Stimulated activated CD8-positive, alpha-beta memory T cell treated with anti-CD3 and anti-CD28 coated beads, Interleukin-4, amount 100 ng/mL, for 4 hours (primary cell): ENCODE measurements at regions not wholly inside any gene's neighbourhood (a gene's known extent, or its start where the extent isn't known, plus 50 kb on each side); places are given as distances from the start of the nearest gene placed in this dataset.
"Not testable (repeated sequence)": the region's sequence is repeated elsewhere in the genome, so short reads cannot be mapped to it uniquely, and the experiment has no call there.

Source experiments
- DNase-seq, 2 donors: peaks; one replicate each; pipeline ENCODE4 v3.0.0-alpha.2; 2020; ENCODE audit warnings: low read depth in 2 of 2, low spot score in 1 of 2

DNA sequence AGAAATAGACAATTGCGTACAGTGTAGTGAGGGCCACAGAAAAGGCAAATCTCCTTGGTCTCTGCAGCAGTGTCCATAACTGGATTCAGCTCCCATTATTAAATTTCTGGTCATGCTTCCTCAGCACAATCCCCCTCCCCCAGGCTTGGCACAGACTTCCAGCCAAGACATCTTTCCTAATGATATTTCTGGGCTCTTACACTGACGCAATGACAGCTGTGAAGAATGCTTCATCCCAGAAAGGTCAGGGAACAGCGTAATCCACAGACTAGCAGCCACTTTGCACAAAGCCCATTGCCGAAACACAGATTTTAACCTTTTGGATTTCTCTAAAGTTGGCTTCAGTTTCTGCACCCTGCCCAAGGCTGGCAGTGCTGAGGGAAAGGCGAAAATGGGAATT lies 597.6 kb upstream of the CPEB2 start:
- no peak for DNase-seq

DNA sequence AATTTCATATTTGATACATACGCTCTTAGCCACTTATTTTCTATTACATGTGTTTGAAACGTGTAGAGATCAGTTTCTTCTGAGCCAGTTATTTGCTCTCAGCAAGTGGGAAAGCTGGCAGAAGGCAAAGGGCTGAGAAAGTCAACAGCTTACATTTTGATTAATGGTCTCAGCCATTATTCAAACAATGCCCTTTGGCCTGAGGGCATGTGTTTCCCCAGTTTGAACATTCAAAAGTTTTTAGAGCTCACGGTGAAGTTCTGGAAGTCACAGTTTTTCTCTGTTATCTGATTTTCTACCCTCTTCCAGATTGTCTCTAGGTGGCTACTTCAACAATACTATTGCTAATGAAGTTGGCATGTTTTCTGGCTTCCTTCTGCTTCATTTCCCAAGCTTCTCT lies 591.8 kb upstream of the CPEB2 start:
- DNase-seq: no peak

DNA sequence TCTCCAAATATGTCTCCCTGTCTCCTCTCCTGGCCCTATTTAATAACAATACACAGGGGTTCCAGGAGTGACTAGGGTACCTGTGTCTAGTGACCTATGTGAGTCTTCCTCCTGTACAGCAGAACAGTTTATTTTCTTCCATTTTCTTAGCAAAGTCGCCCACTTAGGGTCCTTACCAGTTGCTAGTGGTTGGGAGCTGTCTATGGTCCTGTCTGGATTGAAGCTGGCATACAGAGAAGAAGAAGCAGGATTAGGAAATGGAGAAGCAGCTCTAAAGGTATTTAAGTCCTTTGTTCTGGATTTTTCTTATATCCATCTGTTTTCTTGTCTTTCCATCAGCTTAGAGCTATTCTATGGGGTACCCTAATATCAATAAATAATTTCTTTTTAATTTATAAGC lies 587.1 kb upstream of the CPEB2 start:
- DNase-seq: no peak

DNA sequence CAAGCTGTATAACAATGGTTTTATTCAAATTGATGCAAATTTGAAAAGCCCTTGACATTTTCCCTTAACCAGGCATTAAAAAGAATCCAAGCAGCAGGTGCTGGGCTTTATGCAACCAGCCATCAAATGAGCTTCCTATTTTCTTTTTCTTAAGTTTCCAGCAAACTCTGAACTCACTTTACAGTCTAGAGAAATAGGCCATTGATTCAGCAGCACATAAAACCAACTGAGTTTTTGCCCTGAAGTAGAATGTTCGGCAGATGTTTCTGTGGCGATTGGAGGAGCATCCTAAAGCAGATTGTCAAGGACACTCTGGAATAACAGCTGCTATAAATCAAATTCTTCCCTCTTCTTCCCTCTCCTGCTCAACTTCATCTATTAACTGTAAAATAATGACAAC lies 582.8 kb upstream of the CPEB2 start:
- no peak for DNase-seq

DNA sequence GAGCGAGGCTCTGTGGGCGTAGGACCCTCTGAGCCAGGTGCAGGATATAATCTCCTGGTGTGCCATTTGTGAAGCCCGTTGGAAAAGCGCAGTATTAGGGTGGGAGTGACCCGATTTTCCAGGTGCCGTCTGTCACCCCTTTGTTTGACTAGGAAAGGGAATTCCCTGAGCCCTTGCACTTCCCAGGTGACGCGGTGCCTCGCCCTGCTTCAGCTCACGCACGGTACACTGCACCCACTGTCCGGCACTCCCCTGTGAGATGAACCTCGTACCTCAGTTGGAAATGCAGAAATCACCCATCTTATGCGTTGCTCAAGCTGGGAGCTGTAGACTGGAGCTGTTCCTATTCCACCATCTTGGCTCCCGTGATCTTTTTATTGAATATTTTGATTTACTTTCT lies 576.0 kb upstream of the CPEB2 start:
- DNase-seq: not testable (repeated sequence)

DNA sequence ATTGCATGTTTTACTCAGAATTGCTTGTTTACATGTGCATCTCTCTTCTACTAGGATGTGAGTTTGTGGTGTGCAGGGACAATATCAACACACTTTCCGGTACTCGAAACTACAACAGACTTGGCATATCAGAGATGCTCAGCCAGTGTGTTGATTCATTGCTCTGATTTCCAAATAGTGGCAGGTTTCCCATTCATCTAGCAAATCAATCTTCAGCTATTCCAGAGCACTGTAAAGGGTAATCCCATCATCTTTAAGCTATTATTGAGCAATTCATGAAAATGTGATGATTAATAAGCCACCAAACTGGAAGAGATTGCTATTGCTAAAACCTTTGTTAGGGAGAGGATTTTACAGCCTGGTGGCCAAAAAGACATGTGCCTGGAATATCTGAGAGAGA lies 574.2 kb upstream of the CPEB2 start:
- no peak for DNase-seq

DNA sequence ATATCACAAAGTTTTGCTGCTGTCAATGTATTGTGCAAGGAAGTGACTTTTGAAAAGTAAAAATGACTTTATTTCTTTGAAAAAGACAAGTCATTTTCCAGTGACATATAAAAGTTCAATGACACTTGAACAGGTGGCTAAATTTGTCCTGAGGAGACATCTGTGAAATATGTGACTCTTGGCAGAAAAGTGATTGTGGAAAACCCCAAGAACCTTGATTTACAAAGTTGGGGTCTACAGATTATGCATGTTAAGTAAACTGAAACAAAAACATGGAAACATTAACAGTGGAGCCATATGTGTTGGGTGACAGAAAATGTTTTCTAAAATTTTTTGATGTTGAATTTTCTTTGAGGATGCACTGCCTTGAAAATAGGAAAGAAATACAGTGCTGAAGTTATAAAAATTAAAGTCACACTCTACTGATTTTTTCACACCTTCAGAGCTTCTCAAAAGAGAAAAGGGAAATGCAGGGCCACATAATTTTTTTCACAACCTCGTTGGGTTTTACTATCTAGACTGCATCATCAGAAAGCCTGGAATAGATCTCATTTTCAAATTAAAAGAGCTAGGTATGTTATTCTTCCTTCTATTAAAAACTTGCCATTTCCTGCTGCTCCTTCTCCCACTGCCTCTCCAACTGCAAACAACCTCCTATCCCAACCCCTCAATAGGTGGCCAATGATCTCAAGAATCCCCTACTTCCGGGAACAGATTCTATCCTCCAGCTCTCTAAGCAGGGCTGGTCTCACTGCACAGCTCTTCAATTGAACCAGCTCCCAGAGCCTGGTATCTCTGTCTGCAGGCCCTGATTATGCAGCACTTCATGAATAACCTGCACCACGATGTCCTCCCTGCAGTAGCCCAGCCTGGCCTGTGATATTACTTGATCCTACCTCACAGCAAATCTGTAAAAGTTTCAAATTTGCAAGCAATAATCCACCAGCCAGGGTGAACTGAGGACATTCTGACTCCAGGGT lies 570.8 kb upstream of the CPEB2 start:
- DNase-seq: no peak

DNA sequence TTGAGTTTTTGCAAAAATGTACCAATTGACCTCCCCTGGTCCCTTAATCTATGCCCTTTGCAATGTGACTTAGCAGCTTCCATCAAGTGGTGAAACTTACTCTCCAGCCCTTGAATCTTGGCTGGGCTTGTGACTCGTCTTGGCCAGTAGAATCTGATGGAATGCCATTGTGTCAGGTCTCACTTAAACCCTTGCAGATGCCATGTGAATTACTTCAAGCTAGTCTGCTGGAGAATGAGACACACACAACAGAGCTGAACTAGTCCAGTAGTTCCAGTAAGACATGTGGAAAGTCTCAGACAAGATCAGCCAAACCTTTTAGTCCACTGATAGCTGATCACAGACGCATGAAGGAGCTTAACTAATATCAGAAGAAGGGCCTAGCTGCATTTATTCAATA lies 567.8 kb upstream of the CPEB2 start:
- no peak for DNase-seq

DNA sequence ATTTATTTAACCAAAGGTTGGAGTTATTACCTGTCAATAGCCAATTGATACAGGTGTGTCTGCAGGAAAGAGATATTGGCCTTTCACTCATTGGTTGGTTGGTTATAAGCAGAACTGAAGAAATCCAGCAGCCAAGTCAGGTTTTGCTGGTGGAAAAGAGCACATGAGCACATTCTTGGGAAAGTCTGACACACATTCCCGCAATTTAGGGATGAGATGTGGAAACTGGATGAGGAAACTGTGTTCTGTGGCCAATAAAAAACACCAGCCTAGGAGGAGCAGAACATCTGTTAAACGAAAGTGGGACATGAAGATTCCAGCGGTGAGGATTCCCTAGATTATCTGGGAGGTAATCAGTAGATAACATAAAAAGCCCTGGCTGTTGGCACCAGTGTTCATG lies 567.4 kb upstream of the CPEB2 start:
- DNase-seq: no peak

DNA sequence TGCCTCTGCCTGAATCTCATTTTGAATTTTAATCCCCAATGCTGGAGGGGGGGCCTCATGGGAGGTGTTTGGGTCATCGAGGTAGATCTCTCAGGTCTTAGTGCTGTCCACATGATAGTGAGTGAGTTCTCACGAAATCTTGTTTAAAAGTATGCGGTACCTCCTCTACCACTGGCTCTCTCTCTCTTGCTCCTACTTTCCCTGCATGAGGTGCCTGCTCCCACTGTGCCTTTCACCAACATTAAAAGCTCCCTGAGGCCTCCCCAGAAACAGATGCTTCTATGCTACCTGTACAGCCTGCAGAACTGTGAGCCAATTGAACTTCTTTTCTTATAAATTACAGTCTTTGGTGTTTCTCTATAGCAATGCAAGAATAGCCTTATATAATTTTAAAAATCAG lies 560.7 kb upstream of the CPEB2 start:
- no peak for DNase-seq

DNA sequence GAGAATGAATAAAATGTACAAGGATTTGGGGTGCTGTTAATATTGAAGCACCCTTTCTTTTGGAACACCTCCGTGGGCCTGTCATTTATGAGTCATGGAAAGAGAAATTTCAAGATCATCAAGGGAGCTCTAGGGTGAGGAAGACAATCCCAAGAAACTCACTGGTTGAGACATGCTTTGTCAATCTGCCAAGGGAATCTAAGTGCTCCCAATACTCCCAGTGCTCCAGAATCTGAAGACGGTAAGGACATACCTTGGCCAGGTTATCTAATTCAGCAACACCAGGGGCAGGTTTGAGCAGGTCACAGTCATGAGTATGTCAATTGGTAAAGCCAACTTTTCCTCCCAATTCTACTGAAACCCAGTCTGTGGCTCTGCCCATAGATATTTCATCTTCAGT lies 556.4 kb upstream of the CPEB2 start:
- DNase-seq: no peak

DNA sequence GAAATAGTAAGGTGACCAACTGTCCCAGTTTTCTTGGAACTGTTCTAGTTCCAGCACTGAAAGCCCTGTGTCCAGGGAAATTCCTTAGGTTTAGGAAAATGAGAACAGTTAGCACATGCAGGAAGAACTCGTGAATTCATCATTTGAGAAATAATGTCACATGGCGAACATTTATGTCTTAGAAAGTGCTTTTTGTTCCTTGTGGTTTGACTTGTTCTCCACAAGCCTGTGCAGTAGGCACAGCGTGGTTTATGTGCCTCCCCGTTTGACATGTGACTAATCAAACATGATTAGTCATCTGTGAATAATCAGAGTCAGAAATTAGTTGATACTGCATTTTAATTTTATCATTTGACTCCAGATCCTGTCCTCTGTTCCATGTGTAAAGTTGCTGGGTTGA lies 556.0 kb upstream of the CPEB2 start:
- DNase-seq: no peak

DNA sequence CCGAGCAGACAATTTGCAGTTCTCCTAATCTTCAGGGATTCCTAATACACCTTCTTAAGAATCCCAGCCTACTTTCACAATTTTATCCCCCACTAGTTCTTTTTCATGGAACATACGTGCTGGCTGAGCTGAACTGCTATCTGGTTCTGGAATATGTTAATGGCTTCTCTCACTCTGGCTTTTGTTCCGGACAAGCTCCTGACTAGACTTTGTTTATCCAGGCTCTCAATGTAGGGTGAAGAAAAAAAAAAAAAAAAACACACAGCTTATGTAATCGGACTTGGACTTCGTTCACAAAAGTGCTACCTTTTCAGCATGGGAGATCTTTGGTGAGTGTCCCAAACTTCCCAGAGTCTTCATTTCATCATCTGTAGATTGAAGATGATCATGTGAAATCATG lies 555.4 kb upstream of the CPEB2 start:
- no peak for DNase-seq

DNA sequence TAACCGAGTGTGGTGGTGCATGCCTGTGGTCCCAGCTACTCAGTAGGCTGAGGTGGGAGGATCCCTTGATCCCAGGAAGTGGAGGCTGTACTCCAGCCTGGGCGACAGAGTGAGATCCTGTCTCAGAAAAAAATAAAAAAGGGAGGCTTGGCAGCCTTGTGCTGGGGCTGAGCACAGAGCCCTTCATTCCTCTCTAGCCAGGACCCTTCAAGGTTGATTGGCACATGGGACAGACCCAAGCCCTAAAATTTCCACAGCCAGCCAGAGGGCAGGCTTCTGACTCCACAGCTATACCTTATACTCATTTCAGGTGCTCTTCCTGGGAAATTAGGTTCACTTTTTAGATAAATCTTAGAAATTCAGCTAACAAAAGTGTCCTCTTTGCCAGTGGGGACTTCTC lies 553.0 kb upstream of the CPEB2 start:
- DNase-seq: no peak

DNA sequence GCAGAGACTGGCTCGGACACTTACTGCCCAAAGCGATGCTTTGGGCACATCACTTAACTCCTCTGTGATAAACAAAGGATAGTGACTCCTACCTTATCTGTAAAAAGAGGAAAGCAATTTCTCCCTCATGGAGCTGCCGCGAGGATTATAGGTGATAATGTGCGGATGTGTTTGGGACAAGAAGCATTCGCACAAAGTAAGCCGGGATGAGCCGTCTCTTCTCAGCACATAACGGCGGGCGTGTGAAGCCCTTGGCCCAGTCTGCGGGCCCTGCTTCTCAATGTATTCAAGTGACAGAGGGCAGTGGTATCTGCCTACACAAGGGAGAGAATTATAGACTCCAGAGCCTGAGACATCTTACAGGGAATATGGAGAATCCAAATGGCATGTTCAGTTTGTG lies 550.3 kb upstream of the CPEB2 start:
- DNase-seq: no peak

DNA sequence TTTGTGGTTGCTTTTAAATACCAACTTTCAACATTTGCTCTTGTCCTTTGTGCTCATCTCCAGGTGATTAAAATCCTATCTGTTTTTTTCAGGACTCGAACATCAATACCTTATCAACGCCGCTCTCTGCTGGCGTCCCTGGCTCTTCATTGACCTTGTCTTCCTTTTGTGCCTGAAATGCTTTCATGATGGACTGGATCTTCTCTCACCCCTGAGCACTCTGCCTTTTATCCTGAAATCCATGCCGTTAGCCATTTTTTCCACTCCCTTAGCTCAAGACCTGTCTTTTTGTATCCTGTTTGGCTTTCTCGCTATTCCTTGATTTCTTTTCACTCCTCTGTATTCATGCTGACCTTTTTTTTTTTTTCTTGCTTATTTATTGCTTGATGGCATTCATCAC lies 549.5 kb upstream of the CPEB2 start:
- DNase-seq: no peak

DNA sequence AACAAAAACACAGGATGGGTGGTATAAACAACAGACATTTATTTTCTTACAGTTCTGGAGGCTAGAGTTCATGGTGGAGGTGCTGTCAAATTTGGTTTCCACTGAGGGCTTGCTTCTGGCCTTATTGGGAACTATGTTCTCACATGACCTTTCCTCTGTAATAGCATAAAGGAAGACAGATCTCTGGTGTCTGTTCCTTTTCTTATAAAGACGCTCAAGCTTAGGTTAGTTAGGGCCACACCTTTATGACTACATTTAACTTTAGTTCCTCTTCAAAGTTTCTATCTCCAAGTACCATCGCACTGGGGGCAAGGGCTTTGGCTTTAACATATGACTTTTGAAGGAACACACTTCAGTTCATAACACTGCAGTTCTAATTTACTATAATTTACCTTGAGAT lies 543.8 kb upstream of the CPEB2 start:
- no peak for DNase-seq

DNA sequence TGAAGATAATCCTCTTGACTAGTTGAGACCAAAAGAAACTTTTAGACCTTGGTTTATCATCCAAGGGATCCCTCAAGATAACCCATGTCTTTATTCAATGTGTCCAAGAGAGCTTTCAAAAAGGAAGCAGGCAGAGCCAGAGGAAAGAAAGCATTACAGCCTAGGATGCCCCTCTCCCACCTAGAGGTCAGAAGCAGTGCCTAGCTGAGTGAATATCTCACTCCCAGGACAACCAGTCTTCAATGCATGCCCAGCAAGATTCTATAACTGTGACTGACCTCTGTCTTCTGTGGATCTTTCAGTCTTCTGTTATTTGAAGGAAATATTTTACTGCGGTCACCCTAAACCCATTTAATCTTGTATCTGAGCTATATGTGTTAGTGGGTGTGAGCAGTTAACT lies 537.2 kb upstream of the CPEB2 start:
- DNase-seq: no peak

DNA sequence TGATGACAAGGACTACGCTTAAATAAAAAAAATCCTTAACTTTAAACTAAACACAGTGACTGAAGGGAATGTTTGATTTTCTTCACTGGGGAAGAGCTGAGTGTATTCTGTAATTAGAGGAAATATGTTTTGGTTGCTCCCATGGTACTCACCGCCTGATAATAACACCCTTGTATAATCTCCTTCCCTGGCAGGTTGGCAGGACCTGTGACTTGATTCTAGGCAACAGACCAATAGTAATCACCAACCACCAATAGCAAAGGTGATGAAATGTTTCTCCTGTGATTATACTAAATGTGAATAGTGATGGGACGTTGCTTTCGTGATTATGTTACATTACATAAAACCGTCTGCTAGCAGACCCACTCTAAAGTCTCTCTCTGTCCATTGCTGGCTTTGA lies 536.8 kb upstream of the CPEB2 start:
- DNase-seq: no peak

DNA sequence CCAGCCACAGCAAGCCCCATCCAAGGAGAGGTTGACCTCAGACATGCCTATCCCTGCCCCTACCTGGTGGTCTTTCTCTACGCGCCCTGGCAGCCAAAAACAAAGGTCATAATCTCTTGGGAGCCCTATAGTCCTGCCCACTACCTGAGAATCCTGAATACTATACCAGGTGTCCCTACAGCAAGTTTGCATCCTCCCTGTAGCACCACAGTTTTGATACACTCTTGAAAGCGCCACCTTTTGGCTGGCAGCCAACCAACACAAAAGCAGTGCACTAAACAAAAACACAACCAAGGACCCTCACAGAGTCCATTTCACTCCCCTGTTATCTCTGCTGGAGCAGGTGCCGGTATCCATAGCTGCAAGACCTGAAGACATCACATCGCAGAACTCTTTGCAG lies 523.8 kb upstream of the CPEB2 start:
- DNase-seq: no peak

DNA sequence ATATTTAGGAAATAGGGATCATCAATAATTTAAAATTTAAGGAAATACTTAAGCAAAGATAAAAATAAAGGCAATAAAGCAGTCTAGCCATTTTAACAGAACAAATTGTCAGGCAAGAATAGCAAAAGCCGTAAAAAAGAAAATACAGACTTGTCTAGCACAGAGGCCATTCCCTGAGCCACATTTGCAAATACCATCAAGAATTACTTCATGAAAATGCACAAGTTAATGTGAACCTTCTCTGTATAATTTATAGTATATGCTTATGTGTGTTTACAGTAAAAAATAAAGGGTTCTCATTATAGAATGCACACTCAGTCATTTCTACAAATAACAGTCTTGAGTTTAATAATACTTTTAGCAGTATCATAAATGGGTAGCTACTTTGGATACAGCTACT lies 505.9 kb upstream of the CPEB2 start:
- no peak for DNase-seq

DNA sequence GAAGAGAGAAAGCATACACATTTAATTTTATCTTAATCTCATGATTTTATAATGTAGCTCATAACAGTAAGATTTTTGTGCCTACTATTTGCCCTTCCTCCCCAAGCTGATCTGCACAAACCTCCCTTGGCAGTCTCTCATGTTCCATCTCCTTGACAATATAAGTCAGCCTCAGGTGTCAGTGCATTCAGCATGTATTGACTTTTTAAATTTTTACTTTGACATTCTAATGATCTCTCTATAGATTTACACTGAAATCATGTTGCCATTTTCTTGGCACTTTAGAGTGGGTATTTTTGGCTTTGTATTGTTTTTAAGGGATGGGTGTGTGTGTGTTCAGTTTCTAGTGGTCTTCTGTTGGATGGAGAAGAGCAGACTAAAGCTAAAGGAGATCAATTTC lies 505.3 kb upstream of the CPEB2 start:
- DNase-seq: no peak

DNA sequence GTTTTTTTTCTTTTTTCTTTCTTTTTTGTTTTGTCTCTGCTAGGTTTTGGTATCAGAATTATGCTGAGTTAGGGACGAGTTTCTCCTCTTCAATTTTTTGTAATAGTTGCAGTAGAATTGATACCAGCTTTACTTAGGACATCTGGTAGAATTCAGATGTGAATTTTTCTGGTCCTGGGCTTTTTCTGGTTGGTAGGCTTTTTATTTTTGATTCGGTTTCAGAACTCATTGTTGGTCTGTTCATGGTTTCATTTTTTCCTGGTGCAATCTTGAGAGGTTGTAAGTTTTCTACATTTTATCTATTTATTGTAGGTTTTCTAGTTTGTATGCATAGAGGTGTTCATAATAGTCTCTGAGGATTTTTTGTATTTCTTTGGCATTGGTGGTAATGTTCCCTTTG lies 498.1 kb upstream of the CPEB2 start:
- DNase-seq: no peak
